ENCODE measurements at regions not wholly inside any gene's neighbourhood (a gene's known extent, or its start where the extent isn't known, plus 50 kb on each side); places are given as distances from the start of the nearest gene placed in this dataset.

GRCh38 chr3:104362319-104362718, 1004.4 kb upstream of the ALCAM start:
- no peaks in the 10 kb centered on the region for H3K4me1 ChIP-seq (ENCODE audit: insufficient read depth, low read length)

GRCh38 chr3:104367000-104367399, 999.7 kb upstream of the ALCAM start:
- Histone ChIP-seq H3K9me3 (ENCODE audit: insufficient read depth, low read length, severe bottlenecking) (no peaks in the 10 kb centered on the region), H3K27me3 (ENCODE audit: insufficient read depth, low read length, poor library complexity) (no peaks in the 10 kb centered on the region), H3K4me3 (ENCODE audit: low read depth in 1 of 2, low read length in 2 of 2) (no peak overlapping the region), H3K9ac (ENCODE audit: low read depth, low read length) (no peak overlapping the region), H2AFZ (ENCODE audit: low read depth, low read length) (no peak overlapping the region), H3K4me1 (ENCODE audit: insufficient read depth, low read length) (no peaks in the 10 kb centered on the region), H3K36me3 (ENCODE audit: insufficient read depth, low read length) (no peaks in the 10 kb centered on the region), H3K79me2 (ENCODE audit: insufficient read depth, low read length) (no peaks in the 10 kb centered on the region), H4K20me1 (ENCODE audit: insufficient read depth, low read length) (no peaks in the 10 kb centered on the region), H3K4me2 (ENCODE audit: insufficient read depth, low read length) (no peak overlapping the region), H3K27ac (ENCODE audit: low read length) (no peak overlapping the region)
- ATAC-seq (ENCODE audit: insufficient read depth, low read depth) (no peak), DNase-seq (no peak)
- no peak for TF ChIP-seq EZH2 (IDR thresholded peaks at IDR 0.05; ENCODE audit: borderline replicate concordance, low read depth, low read length, severe bottlenecking)
- TF ChIP-seq CTCF (IDR thresholded peaks at IDR 0.05; ENCODE audit: borderline replicate concordance, extremely low read depth, low read length, poor library complexity, severe bottlenecking): no peak

More at GRCh38 chr3:104362319-104362718, 1004.4 kb upstream of the ALCAM start:
- H2AFZ ChIP-seq (ENCODE audit: low read depth, low read length): no peak overlapping the region
- no peaks in the 10 kb centered on the region for H3K27me3 ChIP-seq (ENCODE audit: insufficient read depth, low read length, poor library complexity)
- no peak overlapping the region for H3K27ac ChIP-seq (ENCODE audit: low read length)
- H3K4me3 ChIP-seq (ENCODE audit: low read depth in 1 of 2, low read length in 2 of 2): no peak overlapping the region
- ATAC-seq (ENCODE audit: insufficient read depth, low read depth) (no peak), DNase-seq (no peak)
- no peak overlapping the region for H3K4me2 ChIP-seq (ENCODE audit: insufficient read depth, low read length)
- no peaks in the 10 kb centered on the region for H3K79me2 ChIP-seq (ENCODE audit: insufficient read depth, low read length)
- H4K20me1 ChIP-seq (ENCODE audit: insufficient read depth, low read length): no peaks in the 10 kb centered on the region
- no peaks in the 10 kb centered on the region for H3K36me3 ChIP-seq (ENCODE audit: insufficient read depth, low read length)
- no peak for TF ChIP-seq CTCF (IDR thresholded peaks at IDR 0.05; ENCODE audit: borderline replicate concordance, extremely low read depth, low read length, poor library complexity, severe bottlenecking)
- TF ChIP-seq EZH2 (IDR thresholded peaks at IDR 0.05; ENCODE audit: borderline replicate concordance, low read depth, low read length, severe bottlenecking): no peak
- H3K9ac ChIP-seq (ENCODE audit: low read depth, low read length): no peak overlapping the region
- no peaks in the 10 kb centered on the region for H3K9me3 ChIP-seq (ENCODE audit: insufficient read depth, low read length, severe bottlenecking)

- TF ChIP-seq EZH2 (IDR thresholded peaks at IDR 0.05; ENCODE audit: borderline replicate concordance, low read depth, low read length, severe bottlenecking): no peak
- TF ChIP-seq CTCF (IDR thresholded peaks at IDR 0.05; ENCODE audit: borderline replicate concordance, extremely low read depth, low read length, poor library complexity, severe bottlenecking): no peak
- H3K4me1 ChIP-seq (ENCODE audit: insufficient read depth, low read length): no peaks in the 10 kb centered on the region
- no peak for ATAC-seq (ENCODE audit: insufficient read depth, low read depth)
- no peak overlapping the region for H3K27ac ChIP-seq (ENCODE audit: low read length)
- no peaks in the 10 kb centered on the region for H3K27me3 ChIP-seq (ENCODE audit: insufficient read depth, low read length, poor library complexity)
- no peak overlapping the region for H3K4me3 ChIP-seq (ENCODE audit: low read depth in 1 of 2, low read length in 2 of 2)
- no peaks in the 10 kb centered on the region for H4K20me1 ChIP-seq (ENCODE audit: insufficient read depth, low read length)
- H3K4me2 ChIP-seq (ENCODE audit: insufficient read depth, low read length): no peak overlapping the region
- no peak overlapping the region for H3K9ac ChIP-seq (ENCODE audit: low read depth, low read length)
- DNase-seq: no peak
- no peaks in the 10 kb centered on the region for H3K36me3 ChIP-seq (ENCODE audit: insufficient read depth, low read length)
- H2AFZ ChIP-seq (ENCODE audit: low read depth, low read length): no peak overlapping the region
- no peaks in the 10 kb centered on the region for H3K9me3 ChIP-seq (ENCODE audit: insufficient read depth, low read length, severe bottlenecking)
- no peaks in the 10 kb centered on the region for H3K79me2 ChIP-seq (ENCODE audit: insufficient read depth, low read length)
Observed at GRCh38 chr3:104368760-104369159, 997.9 kb upstream of the ALCAM start.

- Histone ChIP-seq H3K36me3 (ENCODE audit: insufficient read depth, low read length) (no peaks in the 10 kb centered on the region), H3K79me2 (ENCODE audit: insufficient read depth, low read length) (no peaks in the 10 kb centered on the region), H4K20me1 (ENCODE audit: insufficient read depth, low read length) (no peaks in the 10 kb centered on the region), H3K4me3 (ENCODE audit: low read depth in 1 of 2, low read length in 2 of 2) (no peak overlapping the region), H3K27ac (ENCODE audit: low read length) (no peak overlapping the region), H3K4me1 (ENCODE audit: insufficient read depth, low read length) (no peaks in the 10 kb centered on the region), H3K9me3 (ENCODE audit: insufficient read depth, low read length, severe bottlenecking) (no peaks in the 10 kb centered on the region), H2AFZ (ENCODE audit: low read depth, low read length) (no peak overlapping the region), H3K4me2 (ENCODE audit: insufficient read depth, low read length) (no peak overlapping the region), H3K27me3 (ENCODE audit: insufficient read depth, low read length, poor library complexity) (no peaks in the 10 kb centered on the region), H3K9ac (ENCODE audit: low read depth, low read length) (no peak overlapping the region)
- DNase-seq (no peak), ATAC-seq (ENCODE audit: insufficient read depth, low read depth) (no peak)
- TF ChIP-seq EZH2 (IDR thresholded peaks at IDR 0.05; ENCODE audit: borderline replicate concordance, low read depth, low read length, severe bottlenecking): no peak
- TF ChIP-seq CTCF (IDR thresholded peaks at IDR 0.05; ENCODE audit: borderline replicate concordance, extremely low read depth, low read length, poor library complexity, severe bottlenecking): no peak
Observed at GRCh38 chr3:104385421-104385820, 981.3 kb upstream of the ALCAM start.
